HG03520 (cell line): ENCODE measurements at regions not wholly inside any gene's neighbourhood (a gene's known extent, or its start where the extent isn't known, plus 50 kb on each side); places are given as distances from the start of the nearest gene placed in this dataset.

Experiments
- ATAC-seq: cut with Tn5 transposase; IDR thresholded peaks from one replicate; pipeline ENCODE4 v1.9.1; 2021; ENCODE audit warnings: mild to moderate bottlenecking, moderate library complexity; ENCODE audit not compliant: unreplicated experiment

DNA sequence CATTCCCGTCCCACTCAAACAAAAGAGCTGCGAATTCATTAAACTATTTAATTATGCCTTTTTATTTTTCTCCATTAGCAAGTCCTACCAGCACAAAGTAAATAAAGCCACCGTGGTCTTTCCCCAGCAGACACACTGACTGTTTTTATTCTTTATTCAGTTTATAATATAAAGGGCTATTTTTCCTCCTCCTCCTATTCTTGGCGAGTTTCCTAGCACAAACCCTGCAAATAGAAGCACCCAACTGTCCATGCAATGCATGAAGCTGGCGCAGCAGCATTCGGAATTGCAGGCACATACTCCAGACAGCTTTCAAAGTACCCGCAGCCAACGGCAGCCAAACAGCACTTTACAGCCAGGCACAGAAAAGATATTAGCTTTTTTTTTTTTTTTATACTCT lies 583.4 kb upstream of the PSMD7 start:
- no peak for ATAC-seq

GRCh38 chr16:73711406-73712080 lies 585.1 kb upstream of the PSMD7 start:
- ATAC-seq = no peak

GRCh38 chr16:73710526-73710925 lies 586.1 kb upstream of the PSMD7 start:
- no peak for ATAC-seq

- ATAC-seq = no peak
Measured at GRCh38 chr16:73707863-73708262, 588.8 kb upstream of the PSMD7 start.

DNA sequence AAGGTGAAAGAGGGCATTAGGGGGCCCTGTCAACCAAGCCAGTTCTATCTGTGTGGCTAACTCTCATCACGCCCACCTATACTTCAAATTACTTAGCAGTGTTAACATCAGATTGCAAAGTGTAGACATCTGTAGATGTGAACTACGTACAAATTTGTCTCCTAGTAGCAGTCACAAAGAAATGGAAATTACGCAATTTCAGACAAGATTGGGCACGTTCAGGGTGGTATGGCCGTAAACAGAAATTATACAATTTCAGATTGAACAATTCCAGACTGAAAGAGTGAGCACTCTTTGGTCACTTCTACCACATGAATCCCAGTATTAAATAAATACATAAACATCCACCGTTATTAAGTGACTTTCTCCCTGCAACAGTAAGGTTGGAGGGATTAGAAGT lies 592.7 kb upstream of the PSMD7 start:
- no peak for ATAC-seq

DNA sequence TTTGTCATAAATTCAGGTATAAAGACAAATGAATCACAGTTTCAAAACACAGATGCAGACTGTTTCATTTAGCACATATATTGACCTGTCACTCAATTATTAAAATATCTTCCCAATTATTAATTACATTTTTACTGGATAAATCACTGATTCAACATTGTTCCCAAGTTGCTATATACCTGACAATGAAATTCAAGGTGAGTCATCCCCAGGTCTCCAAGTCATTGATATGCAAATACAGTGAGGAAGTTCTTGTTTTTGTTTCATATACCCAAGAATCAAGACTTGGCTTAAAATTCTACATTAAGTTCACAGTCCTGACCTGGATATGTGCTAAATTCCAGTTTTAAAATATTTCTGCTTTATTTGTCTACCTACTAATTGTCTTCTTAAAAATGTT lies 599.3 kb upstream of the PSMD7 start:
- ATAC-seq = no peak

GRCh38 chr16:73692861-73693260 lies 603.8 kb upstream of the PSMD7 start:
- no peak for ATAC-seq

DNA sequence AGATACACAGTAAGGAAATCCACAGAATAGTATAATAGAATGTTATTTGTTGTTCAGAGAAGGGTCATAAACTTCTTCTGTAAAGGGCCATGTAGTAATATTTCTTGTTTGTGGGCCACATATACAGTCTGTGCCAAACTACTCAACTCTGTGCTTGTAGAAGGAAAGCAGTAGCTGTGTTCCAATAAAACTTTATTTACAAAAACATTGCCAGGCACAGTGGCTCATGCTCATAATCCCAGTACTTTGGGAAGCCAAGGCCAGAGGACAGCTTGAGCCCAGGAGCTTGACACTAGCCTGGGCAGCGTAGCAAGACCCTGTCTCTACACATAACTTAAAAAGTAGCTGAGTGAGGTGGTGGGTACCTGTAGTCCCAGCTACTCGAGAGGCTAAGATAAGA lies 612.8 kb upstream of the PSMD7 start:
- no peak for ATAC-seq

DNA sequence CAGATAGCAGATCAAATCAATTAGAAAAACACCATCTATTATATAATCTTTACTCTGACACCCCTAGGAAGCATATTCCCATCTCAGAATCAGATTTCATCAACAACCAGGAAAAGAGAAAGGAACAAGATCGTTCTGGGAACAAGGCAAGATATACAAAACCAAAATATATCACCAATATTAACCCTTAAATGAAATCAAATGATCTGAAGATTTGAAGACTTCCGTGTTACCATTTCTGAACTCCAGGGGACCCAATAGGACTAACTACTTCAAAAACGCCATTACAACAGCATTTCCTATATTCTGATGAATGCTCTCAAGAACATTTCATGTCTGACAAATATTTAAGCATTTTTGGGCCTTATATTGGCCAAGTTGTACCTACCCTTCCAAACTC lies 624.2 kb upstream of the ZFHX3 start:
- ATAC-seq = no peak

DNA sequence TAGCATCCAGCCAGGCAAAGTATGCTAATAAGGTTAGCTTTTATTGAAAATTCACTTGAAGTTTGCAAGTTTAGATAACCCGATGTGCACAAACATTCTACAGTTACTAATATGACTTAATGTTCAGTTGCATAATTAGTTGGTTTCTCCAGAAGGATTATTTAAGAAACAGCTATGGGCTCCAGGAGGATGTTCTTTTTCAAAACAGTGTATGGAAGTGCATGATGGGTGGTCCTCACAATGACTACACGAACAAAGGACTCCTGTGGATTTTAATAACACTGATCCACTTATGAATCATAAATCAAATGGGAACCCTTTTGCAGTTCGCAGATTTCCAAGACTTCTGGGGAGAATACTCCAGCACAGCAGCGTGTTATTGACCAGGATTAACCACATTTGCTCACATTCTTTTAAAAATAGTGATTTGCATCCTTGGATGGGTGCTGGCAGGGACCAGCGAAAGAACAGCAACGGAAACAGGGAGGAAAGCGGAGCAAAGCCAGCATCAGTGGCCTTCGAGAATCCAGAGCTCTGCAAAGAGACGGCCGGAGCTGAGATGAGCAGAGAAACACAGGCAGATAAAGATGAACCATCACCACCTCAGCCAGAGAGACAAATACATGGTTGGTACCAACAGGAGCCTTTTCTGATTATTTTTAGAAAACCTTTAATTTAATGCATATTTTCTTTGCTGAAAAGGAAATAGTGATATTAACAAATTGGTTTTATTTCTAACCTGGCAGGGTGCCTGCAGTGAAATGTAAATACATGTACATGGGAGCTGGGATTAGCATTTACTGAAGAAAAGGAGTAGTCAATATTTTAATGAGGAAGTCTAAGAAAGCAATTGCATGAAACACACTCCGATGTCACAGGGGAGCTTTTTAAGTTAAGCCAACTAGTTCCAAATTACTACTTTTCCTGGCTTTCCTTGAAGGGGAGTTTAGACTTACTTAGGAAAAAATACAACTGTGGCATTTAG lies 623.2 kb upstream of the ZFHX3 start:
- no peak for ATAC-seq

GRCh38 chr16:73669535-73670274 lies 621.8 kb upstream of the ZFHX3 start:
- no peak for ATAC-seq

- ATAC-seq = no peak
Measured at GRCh38 chr16:73663720-73664119, 615.8 kb upstream of the ZFHX3 start.

DNA sequence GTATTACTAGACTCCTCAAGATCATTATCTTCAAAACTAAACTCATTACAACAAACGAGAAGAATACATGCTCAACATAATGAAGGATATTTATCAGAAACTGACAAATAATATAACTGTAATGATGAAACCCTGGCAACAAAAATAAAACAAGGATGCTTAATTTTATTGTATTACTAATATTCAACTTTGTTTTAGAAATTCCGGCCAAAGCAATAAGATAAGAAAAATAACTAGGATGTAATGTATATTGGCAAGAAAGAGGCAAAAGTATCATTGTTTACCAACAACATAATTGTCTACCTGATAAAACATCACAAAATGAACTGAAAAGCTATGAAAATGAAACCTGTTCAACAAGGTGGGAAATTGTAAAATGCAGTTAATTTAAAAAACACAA lies 588.3 kb upstream of the ZFHX3 start:
- ATAC-seq = no peak

DNA sequence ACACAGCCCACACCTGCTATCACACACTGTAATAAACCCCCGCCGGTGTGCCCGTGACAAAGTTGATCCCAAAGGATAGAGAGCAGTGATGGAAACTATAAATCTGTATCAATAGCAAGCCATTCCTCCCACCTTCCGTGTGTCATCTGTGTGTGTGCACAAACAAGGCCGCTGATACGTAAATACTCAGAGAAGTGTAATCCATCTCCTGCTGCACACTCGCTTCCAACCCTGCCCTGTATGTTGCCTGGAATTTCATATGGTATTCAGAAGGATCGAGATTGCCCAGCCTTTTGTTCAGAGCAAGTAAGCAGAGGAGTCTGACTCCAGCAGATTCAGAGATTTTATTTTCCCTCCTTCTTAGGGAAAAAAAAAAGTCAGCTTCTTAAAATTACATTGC lies 581.1 kb upstream of the ZFHX3 start:
- ATAC-seq = no peak

DNA sequence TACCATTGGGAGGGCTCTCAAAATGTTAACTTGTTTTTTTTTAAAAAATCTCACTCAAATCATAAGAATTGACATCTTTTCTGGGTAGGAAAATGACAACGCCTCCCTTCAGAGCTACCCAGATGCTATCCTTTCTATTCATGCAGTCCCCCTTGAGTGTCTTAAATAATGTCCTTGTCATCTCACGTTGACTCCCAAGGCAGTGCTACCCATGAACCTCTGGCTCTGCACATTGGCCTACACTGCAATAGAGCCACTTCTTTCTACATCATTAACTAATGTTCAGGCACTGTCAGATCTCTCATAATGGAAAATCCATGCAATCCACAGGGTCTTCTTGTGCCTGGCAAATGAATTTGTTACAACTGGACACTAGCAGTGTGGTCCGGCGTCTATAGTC lies 569.8 kb upstream of the ZFHX3 start:
- no peak for ATAC-seq

DNA sequence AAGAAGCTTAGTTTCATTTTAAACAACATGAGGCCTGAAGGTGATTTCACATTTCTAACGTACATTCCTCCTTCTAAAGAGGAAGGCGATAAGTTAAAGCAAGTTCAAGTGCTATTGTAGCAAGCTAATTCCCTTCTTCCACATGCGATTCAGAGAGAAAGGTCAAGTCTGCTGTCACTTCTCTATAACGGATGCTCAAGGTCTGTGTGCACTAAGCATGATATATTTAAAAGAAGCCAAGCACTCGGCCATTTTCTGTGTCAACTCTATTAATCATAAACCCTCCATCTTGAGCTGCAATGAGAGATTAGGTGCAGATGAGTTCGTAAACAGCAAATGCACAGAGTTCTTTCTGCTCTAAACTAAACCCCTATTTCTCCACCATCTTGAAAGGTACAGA lies 568.8 kb upstream of the ZFHX3 start:
- ATAC-seq = no peak

DNA sequence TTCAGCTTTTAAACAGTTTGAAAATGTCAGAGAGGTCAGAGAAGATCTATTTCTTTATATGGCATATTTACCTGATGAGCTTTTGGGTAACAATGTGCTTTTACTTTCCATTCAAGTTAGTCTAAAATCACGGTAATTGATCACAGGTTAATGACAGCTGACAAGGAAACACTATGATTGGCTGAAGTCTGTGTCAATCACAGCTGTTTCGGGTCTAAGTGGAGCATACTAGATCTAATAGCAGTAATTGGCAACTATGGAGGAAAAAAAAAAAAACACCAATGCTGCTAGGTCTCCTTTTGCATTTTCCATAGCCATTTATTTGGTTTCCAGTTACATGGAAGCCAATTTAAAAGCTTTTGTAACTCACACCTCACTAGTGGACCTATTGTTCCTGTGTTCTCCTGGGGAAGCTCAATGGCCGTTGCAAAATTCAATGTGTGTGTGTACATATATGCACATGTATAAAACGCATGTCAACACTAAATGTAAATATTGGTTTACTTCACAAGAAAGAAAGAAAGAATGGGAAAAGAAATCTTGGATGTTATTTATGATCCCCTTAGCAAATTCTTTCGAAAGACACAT lies 568.3 kb upstream of the ZFHX3 start:
- ATAC-seq = no peak

GRCh38 chr16:73615071-73615940 lies 567.4 kb upstream of the ZFHX3 start:
- no peak for ATAC-seq

DNA sequence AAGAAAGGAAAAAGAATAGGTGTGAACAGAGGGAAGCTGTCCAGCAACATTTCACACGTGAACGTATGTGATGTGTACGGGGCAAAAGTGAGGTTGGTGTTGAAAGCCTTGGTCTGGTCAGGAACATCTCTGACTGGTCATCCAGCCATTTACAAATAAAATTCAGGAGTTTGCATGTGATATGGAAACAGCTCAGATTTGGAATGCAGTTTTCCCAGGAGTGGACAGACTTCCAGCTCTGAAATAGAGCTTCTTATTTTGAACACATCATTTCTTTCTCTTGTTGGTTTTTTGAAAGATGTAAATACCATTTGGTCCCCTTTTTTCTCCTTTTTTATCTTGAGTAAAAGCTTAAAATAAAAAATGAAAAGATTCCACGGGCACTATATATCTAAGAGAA lies 566.2 kb upstream of the ZFHX3 start:
- ATAC-seq = no peak

GRCh38 chr16:73610605-73611156 lies 562.8 kb upstream of the ZFHX3 start:
- ATAC-seq = no peak
